GM03348 (cell line): ENCODE measurements at regions not wholly inside any gene's neighbourhood (a gene's known extent, or its start where the extent isn't known, plus 50 kb on each side); places are given as distances from the start of the nearest gene placed in this dataset.
"Not testable (repeated sequence)": the region's sequence is repeated elsewhere in the genome, so short reads cannot be mapped to it uniquely, and the experiment has no call there.

Source experiments
- DNase-seq: peaks from one replicate; pipeline ENCODE4 v3.0.0; 2012; ENCODE audit warnings: low spot score

GRCh38 chr3:75840160-75840559 lies 54.8 kb upstream of the ZNF717 start:
- DNase-seq, result not testable (repeated sequence)

- DNase-seq, result not testable (repeated sequence)
These were observed 65.1 kb upstream of the ZNF717 start for GRCh38 chr3:75850301-75851008.

- no peak for DNase-seq
These were observed 77.8 kb upstream of the ZNF717 start for GRCh38 chr3:75863130-75863529.

- DNase-seq, result no peak
These were observed 78.5 kb upstream of the ZNF717 start for GRCh38 chr3:75863878-75864277.

- DNase-seq, result not testable (repeated sequence)
These were observed 98.4 kb upstream of the ZNF717 start for GRCh38 chr3:75883719-75884118.

- DNase-seq, result no peak
These were observed 101.7 kb upstream of the ZNF717 start for GRCh38 chr3:75886971-75887526.

GRCh38 chr3:75894234-75894633 lies 108.9 kb upstream of the ZNF717 start:
- no peak for DNase-seq

GRCh38 chr3:75896265-75896664 lies 110.9 kb upstream of the ZNF717 start:
- no peak for DNase-seq

- not testable (repeated sequence) for DNase-seq
These were observed 116.1 kb upstream of the ZNF717 start for GRCh38 chr3:75901446-75901845.

- DNase-seq, result peak; percentile 1
These were observed 121.3 kb upstream of the ZNF717 start for GRCh38 chr3:75906555-75907112.

GRCh38 chr3:75913800-75914350 lies 128.5 kb upstream of the ZNF717 start:
- no peak for DNase-seq

GRCh38 chr3:75914741-75915140 lies 129.4 kb upstream of the ZNF717 start:
- DNase-seq, result not testable (repeated sequence)

GRCh38 chr3:75938921-75939320 lies 153.6 kb upstream of the ZNF717 start:
- no peak for DNase-seq

- DNase-seq, result no peak
These were observed 166.6 kb upstream of the ZNF717 start for GRCh38 chr3:75951941-75952340.

GRCh38 chr3:75960031-75960430 lies 174.7 kb upstream of the ZNF717 start:
- not testable (repeated sequence) for DNase-seq

- DNase-seq, result not testable (repeated sequence)
These were observed 176.7 kb upstream of the ZNF717 start for GRCh38 chr3:75962054-75962453.

- no peak for DNase-seq
These were observed 181.7 kb upstream of the ZNF717 start for GRCh38 chr3:75967071-75967470.

- DNase-seq, result no peak
These were observed 193.3 kb upstream of the ZNF717 start for GRCh38 chr3:75978686-75979085.

GRCh38 chr3:75981401-75981800 lies 196.1 kb upstream of the ZNF717 start:
- DNase-seq, result no peak

GRCh38 chr3:75982151-75982550 lies 196.8 kb upstream of the ZNF717 start:
- DNase-seq, result no peak

GRCh38 chr3:75983111-75983510 lies 197.8 kb upstream of the ZNF717 start:
- no peak for DNase-seq

GRCh38 chr3:75983609-75984290 lies 198.4 kb upstream of the ZNF717 start:
- no peak for DNase-seq

GRCh38 chr3:75985432-75985831 lies 200.1 kb upstream of the ZNF717 start:
- no peak for DNase-seq
